ENCODE measurements at regions not wholly inside any gene's neighbourhood (a gene's known extent, or its start where the extent isn't known, plus 50 kb on each side); places are given as distances from the start of the nearest gene placed in this dataset.

DNA sequence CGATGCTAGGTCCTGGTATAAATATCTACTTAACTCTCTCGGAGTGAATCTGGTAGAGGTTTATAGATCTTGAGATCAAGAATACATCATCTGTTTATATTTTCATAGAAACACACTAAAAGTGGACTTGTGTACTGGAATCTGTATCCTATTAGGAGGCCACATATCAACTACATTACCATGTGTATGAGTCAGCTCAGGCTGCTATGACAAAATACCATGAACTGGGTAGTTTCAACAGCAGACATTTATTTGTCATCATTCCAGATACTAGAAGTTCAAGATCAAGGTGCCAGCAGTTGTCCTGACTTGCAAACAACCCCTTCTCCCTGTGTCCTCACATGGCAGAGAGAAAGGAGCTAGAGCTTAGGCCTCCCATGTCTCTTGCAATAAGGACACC is 113.9 kb upstream of the PFKP start:
- Histone ChIP-seq H3K9me3 (no peaks in the 10 kb centered on the region), H3K27me3 (peaks cover 0 to 7% (median 3%) of the 10 kb centered on the region in 9 donors), H3K36me3 (no peaks in the 10 kb centered on the region), H3K4me1 (no peaks in the 10 kb centered on the region), H3K4me3 (no peak overlapping the region), H3K27ac (no peak overlapping the region)
- TF ChIP-seq, protein P1, sequence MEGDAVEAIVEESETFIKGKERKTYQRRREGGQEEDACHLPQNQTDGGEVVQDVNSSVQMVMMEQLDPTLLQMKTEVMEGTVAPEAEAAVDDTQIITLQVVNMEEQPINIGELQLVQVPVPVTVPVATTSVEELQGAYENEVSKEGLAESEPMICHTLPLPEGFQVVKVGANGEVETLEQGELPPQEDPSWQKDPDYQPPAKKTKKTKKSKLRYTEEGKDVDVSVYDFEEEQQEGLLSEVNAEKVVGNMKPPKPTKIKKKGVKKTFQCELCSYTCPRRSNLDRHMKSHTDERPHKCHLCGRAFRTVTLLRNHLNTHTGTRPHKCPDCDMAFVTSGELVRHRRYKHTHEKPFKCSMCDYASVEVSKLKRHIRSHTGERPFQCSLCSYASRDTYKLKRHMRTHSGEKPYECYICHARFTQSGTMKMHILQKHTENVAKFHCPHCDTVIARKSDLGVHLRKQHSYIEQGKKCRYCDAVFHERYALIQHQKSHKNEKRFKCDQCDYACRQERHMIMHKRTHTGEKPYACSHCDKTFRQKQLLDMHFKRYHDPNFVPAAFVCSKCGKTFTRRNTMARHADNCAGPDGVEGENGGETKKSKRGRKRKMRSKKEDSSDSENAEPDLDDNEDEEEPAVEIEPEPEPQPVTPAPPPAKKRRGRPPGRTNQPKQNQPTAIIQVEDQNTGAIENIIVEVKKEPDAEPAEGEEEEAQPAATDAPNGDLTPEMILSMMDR (IDR thresholded peaks at IDR 0.05): no peak
- DNase-seq (no peak), ATAC-seq (no peak)
- WGBS, 4 donors: 79 to 94% (median 88%) methylated on average over 2 of the region's 2 CpGs
- intact Hi-C loops (cut with DNase I): no loop called here

GRCh38 chr10:2951235-2951835 is 116.0 kb upstream of the PFKP start:
- no peak for TF ChIP-seq POLR2A (IDR thresholded peaks at IDR 0.05)
- TF ChIP-seq, protein P1 (IDR thresholded peaks at IDR 0.05): no peak
- no peak for DNase-seq
- intact Hi-C loops (cut with DNase I): no loop called here
- Histone ChIP-seq H3K4me1 (no peaks in the 10 kb centered on the region), H3K27ac (no peak overlapping the region), H3K4me3 (no peak overlapping the region), H3K27me3 (peaks cover 0 to 14% (median 3%) of the 10 kb centered on the region in 9 donors), H3K36me3 (no peaks in the 10 kb centered on the region), H3K9me3 (no peaks in the 10 kb centered on the region)
- 66 to 88% (median 84%) methylated on average over 7 to 10 of the region's 10 CpGs for WGBS, 4 donors
- ATAC-seq: no peak

- Histone ChIP-seq H3K27me3 (peaks cover 0 to 19% (median 3%) of the 10 kb centered on the region in 9 donors), H3K27ac (no peak overlapping the region), H3K36me3 (no peaks in the 10 kb centered on the region), H3K9me3 (no peaks in the 10 kb centered on the region), H3K4me3 (no peak overlapping the region), H3K4me1 (no peaks in the 10 kb centered on the region)
- ATAC-seq (no peak), DNase-seq (no peak)
- 51 to 76% (median 65%) methylated on average over 5 of the region's 5 CpGs for WGBS, 4 donors
- intact Hi-C loops (cut with DNase I): no loop called here
- TF ChIP-seq, protein P1 (IDR thresholded peaks at IDR 0.05): no peak
- no peak for TF ChIP-seq POLR2A (IDR thresholded peaks at IDR 0.05)
Observed at GRCh38 chr10:2950546-2950945, 116.8 kb upstream of the PFKP start.

GRCh38 chr10:2949948-2950354 is 117.4 kb upstream of the PFKP start:
- Histone ChIP-seq H3K9me3 (no peaks in the 10 kb centered on the region), H3K36me3 (no peaks in the 10 kb centered on the region), H3K4me1 (no peaks in the 10 kb centered on the region), H3K27ac (no peak overlapping the region), H3K4me3 (no peak overlapping the region), H3K27me3 (peaks cover 0 to 24% (median 3%) of the 10 kb centered on the region in 9 donors)
- ATAC-seq: no peak
- 84 to 91% (median 90%) methylated on average over 20 of the region's 20 CpGs for WGBS, 4 donors
- TF ChIP-seq POLR2A (IDR thresholded peaks at IDR 0.05): no peak
- TF ChIP-seq, protein P1 (IDR thresholded peaks at IDR 0.05): no peak
- intact Hi-C loops (cut with DNase I): no loop called here
- DNase-seq: no peak
